Neural progenitor cell (in vitro differentiated cells): ENCODE measurements at regions not wholly inside any gene's neighbourhood (a gene's known extent, or its start where the extent isn't known, plus 50 kb on each side); places are given as distances from the start of the nearest gene placed in this dataset.

Source experiments
- CTCF ChIP-seq: fragments of 200-600 bp; sonication (generic); IDR thresholded peaks from 2 replicates; pipeline ENCODE4 v1.5.1; 2017; ENCODE audit warnings: antibody characterized with exemption, mild to moderate bottlenecking
- EZH2 ChIP-seq: fragments of 200-600 bp; sonication (generic); IDR thresholded peaks from 2 replicates; pipeline ENCODE4 v1.6.1; 2017; ENCODE audit warnings: antibody characterized with exemption, mild to moderate bottlenecking, moderate library complexity
- EZH2phosphoT487 ChIP-seq: fragments of 200-600 bp; sonication (generic); IDR thresholded peaks from 2 replicates; pipeline ENCODE4 v1.6.1; 2017; ENCODE audit warnings: antibody characterized with exemption

- TF ChIP-seq CTCF = no peak
- TF ChIP-seq EZH2phosphoT487 = no peak
- no peak for TF ChIP-seq EZH2
These were observed 179.7 kb downstream of the FOXG1 start for GRCh38 chr14:28946267-28946666.
